NCI-H2029 (cell line): ENCODE measurements at regions not wholly inside any gene's neighbourhood (a gene's known extent, or its start where the extent isn't known, plus 50 kb on each side); places are given as distances from the start of the nearest gene placed in this dataset.
A peak's percentile ranks its signal among the peaks of the same experiment; 100 is the strongest.

ENCODE experiments used
- DNase-seq: peaks from one replicate; lab custom pipeline; 2025; lab: John Stamatoyannopoulos, UW

DNA sequence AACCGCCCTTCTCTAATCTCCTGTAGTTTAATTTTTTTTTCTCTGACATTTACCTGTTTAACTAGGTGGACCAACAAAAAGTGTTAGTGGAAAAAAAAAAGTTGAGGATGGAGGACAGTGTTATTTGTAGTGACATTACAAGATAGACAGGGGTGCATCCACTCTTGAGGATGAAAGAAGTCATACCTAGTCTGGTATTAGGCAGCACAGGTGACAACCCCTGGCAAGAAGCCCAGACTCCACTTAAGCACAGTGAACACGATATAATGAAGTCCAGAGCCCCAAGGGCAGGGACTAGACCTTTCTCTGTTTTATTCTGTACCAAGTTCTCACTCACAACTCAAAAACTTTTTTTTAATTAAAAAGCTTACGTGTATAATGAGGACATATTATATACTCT, 268.4 kb downstream of the GPR37 start:
- peak; percentile 83 for DNase-seq

DNA sequence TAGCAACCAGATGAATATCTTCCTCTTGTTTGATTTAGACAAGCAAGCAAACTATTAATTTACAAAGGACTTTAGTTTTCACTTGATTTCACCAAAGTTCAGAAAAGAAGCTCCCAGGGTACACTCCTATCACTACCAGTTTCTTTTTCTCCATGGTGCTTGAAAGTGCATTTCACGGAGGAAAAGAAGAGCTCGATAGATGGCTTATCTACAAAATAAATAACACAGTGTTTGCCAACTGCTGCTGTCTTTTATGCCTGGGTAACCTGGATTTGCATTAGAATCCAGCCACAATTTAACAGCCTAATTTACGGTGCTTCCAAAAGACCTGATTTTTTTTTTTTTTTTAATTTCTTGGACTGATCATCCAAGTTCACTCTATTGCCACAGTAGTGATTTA, 275.7 kb downstream of the GPR37 start:
- DNase-seq = peak; percentile 23

DNA sequence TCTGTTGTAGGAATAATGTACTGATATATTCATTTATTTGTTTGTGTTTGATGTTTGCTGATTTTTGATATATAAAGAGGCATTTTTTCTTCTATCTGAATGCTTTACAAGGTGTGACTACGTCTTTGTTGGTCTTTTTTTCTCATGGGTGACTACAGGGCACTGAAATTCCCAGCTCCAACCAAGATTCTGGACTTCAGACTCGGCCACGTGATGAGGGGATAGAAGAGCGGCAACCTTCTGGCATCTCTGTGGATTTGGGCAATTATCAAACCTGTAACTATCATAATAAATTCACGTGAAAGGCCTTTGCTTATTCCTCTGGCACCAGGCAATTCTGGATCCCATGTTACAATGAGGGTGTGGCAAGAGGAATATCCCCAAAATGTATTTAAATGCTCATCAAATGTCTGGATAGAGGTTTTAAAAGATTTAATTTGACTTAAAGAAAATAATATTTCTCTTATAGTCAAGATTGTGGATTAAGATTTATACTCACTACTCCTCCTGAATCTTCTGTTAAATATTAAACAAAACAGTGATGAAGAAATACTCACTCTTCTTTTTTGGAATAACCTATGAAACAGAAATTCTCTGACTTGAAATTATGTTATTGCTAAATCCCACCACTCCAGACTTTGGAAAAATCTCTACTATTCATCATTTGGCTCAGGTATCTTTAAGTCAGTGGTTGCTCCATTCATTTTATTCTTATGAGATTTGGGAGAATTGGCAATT, 276.3 kb downstream of the GPR37 start:
- no peak for DNase-seq

DNA sequence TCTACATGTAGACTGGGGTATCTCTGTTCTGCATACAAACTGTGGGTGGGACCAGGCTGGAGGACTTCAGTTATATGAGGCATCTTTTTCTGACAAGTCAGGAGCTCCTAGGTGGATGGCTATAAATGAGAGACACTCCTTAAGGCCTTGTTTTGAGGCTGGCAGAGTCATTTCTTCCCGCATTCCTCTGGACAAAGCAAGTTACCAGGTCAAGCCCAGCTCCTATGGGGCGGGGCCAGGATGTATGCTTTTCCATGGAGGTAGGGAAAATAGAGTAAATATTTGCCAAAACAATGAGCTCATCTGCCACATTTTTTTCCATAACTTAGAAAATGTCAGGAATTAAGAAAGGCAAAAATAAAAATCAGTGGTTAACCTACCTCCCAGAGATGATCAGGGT, 283.4 kb downstream of the GPR37 start:
- no peak for DNase-seq

DNA sequence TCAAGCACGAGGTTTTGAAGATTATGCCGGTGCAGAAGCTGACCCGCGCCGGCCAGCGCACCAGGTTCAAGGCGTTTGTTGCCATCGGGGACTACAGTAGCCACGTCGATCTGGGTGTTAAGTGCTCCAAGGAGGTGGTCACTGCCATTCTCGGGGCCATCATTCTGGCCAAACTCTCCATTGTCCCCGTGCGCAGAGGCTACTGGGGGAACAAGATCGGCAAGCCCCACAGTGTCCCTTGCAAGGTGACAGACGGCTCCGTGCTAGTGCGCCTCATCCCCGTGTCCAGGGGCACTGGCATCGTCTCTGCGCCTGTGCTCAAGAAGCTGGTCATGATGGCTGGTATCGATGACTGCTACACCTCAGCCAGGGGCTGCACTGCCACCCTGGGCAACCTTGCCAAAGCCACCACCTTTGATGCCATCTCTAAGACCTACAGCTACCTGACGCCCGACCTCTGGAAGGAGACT, 284.7 kb downstream of the GPR37 start:
- DNase-seq = no peak

DNA sequence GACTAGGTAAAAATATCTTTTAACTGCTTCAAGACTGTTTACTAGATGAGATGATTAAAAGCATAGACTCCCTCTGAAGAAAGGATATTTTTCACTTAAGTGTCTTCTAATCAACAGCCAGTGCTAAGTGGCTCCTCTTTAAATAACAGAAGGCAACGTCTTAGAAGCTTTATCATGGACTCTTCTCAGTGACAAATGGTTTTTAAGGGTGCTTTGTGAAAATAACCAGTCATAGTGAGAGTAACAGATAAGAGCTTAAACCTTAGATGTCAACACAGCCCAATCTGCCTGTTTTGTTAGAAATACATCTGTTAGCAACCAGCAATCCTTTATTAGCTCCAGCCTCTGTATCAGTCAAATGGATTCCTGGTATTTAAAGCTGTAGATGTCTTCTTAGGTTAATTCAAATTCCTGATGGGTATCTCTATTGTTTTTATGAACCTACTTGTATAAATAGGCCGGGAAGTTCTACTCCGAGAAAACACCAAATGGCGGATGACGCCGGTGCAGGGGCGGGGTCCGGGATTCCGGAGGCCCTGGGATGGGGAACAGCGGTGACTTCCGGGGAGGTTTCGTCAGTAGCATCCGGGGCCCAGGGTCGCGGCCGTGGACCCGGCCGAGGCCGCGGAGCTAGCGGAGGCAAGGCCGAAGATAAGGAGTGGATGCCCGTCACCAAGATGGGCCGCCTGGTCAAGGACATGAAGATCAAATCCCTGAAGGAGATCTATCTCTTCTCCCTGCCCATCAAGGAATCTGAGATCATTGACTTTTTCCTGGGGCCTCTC, 285.4 kb downstream of the GPR37 start:
- DNase-seq = no peak

DNA sequence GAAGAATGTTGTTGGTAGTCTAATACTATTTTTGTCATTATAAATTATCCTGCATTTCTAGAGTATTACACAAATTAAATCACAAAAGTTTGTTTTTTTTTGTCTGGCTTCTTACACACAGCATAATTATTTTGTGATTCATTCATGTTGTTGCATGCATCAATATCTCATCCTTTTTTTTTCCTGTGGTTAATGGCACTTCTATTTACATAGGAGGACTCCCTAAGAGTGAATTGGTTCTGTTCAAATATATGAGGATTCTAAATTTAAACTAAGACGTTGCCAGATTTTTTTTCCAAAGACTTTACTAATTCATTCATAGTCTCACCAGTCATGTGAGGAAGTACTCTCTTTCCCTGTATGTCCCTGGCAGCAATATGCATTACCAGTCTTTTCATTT, 303.3 kb downstream of the GPR37 start:
- no peak for DNase-seq

DNA sequence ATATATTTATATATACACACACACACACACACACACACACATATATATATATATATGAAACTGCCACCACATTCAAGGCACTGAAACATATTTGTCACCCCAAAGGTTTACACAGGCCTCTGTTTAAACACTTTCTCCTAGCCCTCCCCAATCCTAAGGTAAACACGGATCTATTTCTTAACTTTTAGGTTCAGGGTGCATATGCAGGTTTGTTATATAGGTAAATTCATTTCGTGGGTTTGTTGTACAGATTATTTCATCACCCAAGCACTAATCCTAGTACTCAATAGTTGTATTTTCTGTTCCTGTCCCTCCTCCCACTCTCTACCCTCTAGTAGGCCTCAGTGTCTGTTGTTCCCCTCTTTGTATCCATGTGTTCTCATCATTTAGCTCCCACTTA, 305.0 kb downstream of the GPR37 start:
- no peak for DNase-seq

DNA sequence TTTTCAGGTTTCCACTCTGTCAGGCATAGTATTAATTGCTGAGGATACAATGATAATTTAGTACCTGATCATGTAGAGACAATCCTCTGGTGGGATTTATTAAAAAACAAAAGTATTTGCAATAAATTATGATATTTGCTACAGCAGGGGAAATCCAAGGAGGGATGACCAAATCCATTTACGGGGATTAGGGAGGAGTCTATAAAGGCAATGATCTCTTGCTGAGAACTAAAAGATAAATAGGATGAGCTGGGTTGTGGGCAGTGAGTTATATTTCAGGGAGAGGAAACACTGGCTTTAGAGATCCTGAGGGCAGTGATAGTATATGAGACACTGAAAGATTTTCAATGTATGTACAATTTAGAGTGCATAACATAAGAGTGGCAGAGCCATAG, 305.5 kb downstream of the GPR37 start:
- no peak for DNase-seq

DNA sequence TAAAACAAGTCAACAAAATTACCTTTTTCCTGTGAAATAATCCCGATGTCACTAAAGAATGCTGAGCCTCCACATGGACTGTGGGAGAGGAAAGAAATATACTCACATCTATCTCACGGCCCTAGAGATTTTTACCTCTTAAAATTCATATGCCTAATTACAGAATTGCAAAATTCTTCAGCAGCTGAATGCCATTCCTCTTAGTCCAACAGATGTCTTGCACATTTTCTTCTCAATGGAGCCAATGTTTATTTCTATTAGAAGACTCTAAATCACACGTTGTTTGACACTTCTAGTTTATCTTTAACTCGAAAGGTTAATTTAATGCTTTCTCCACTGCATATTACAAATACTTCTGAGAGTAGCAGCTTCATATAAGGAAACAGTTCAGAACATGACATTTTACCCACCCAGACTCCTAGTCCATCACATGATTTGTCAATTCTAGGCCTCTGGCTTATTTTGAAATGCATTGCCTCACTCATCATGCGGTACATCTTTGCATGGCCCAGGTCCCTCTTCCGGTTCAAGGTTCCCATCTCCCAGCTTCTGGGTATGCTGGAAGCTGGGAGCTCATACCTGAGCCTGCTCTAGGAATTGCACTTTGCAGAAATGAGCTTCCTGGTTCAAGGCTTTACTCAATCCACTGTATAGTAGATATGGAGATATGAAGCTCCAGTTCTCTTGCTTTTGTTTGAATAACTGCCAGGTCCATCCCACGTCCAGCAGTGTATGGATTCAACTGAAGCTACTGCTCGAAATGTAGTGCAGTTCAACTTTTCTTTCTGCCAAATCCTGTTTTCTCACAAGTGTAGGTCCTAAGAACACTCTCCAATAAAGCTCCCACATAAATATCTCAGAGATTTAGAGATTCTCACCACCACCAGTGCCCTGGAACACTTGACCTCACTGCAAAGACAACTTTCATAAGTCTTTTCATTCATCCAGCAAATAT, 306.2 kb downstream of the GPR37 start:
- DNase-seq = no peak

DNA sequence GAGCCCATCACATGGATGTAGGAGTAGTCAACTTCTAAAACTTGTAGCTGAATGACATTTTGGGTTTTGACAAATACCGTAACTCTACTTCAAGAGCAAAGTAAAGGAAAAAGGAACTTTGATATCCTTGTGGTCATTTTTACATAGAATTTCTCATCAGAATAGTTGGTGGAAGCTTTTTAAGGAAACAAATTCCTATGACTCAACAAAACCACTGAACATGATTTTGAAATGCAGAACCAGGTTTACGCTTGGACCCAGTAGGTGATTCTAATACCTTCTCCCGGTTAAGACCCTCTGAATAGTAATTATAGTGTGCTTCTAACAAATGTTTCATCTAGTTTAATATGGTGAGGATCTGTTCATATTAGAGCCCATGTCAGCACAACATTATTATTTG, 307.8 kb downstream of the GPR37 start:
- no peak for DNase-seq

DNA sequence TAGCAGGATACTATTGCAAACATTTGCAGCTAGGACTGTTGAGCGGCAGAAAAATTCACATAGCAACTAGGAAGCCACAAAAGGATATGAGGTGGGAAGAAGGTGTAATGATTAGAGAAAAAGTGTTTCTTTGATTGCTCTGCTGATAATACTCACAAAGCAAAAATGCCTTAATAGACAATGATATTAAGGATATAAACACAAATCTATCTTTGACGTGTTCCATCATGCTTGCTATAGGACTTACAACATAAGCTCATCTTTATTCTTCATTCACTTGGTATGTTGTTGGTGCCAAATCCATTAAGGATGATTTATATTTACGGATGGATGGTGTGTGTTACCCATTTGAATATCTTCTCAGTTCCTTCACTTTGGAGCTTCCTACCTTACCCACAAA, 309.3 kb downstream of the GPR37 start:
- no peak for DNase-seq

DNA sequence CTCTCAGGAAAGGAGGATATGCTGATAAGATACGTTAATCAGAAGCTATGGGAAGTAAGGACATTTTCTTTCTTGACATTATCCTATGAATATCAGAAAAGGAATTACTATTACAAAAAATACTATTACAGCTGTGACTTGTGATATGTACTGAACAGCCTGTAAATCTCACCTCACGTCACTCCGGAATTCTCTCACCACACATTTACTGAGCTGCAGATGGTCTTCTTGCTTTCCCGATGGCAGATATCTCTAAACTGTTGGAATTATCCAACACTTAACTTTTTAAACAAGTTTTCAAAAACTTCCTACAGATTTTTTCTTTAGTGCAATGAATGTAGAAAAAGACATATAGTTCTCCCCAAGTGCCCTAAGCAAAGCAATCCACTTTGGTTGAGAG, 313.4 kb downstream of the GPR37 start:
- DNase-seq = no peak

DNA sequence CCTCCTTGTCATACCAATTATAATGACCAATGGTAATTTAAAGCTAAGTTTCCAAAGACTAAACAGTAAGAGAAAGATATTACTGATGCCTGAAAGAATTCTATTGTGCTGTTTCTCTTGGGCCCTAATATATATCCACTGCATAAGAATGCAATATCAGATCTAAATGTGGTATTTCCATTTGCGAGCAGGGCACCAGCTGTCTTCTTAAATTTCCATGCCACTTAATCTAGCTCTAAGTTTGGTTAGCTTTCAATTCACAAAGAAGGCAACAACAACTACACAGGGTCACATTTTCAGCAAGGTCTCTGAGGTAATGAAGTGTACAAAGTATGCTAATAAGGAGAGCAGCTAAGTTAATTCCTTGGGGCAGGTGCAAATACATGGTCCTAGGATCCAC, 315.7 kb downstream of the GPR37 start:
- DNase-seq = no peak

DNA sequence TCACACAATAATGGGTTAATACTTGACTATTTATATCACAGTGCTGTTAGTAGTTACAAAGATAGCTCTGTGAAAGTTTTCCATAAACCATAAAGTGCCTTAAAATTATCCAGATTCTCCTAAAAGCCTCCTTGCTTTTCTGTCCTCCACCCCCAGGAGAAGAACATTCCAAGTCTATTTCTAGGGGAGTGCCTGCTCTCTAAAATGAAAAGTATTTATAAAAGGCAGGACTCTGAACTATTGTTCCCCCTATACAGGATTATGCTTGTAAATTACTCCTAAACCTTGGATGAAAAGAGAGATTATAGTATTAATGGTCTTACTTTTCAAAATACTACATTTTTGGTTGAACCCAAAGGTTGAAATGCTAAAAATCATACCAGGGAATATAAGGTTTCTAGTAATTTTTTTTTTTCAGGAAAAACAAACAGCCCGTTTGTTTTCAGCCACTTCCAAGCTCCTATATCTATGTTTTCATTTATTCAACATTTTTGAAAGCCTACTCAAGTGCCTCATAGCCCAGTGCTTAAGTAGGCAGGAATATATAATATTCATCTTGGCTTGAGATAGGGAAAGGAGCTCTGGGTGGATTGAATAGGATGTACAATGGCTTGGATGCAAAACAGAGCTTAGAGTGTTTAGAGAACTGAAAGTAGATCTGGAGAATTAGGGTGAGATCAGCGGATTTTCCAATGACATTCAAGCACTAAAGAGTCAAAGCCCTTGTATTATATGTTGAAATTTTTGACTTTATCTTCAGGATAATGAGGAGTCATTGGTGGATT, 320.7 kb downstream of the GPR37 start:
- DNase-seq = no peak

DNA sequence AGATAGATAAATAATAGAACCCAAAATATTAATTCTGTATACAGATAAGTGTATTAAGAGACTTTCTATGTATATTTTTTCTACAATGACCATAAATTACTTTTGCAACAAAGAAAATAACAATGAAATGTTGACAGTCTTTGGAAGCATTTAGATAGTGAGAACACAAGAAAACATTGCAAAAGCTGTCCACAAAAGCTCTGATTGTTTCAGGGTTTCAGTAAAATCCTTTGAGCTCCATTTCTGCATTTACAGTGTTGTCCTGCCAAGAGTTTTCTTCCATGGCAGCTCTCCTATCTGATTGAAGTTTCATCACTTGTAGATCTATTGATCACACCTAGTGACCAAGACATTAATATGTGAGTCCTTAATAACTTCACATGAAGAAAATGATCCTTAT, 321.8 kb downstream of the GPR37 start:
- no peak for DNase-seq

DNA sequence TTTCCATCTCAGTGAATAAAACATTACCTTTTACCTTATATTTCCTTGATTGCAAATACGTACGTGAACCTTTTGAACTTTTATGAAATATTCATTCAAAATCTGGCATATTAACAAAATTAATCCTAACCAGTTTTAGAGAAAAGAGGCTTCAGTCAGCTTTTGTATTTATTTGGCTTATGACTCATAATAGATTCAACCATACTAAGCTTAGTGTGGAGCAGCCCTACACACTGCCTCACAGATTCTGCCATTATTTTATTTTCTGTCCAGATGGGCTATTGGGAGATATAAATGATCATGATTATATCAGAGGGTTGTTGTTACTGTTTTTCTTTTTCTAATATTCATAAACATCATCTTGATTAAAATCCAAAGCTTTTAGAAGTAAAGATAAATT, 325.5 kb downstream of the GPR37 start:
- no peak for DNase-seq

DNA sequence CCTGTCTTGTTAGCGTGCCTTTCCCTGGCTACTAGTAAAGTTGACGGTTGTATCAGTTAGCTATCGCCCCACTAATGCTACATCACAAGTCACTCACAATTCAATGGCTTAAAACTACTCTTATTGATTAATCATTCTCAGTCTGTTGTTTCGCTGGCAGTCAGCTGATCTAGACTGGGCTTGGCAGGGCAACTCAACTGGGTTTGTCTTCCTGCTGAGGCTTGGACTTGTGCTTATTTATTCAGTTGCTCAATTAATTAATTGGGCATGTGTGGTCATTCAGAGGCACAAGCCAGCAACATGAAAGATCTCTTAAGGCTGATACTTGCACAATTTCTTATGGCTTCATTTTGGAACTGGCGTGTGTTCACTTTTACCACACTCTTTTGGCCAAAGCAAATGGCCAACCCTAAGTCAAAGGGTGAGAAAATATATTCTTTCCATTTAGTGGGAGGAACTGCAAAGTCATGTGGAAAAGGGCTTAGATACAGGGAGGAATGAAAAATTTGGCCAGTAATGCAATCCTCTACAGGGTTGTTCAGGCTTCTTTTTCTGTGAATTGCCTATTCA, 333.5 kb downstream of the GPR37 start:
- DNase-seq = no peak

DNA sequence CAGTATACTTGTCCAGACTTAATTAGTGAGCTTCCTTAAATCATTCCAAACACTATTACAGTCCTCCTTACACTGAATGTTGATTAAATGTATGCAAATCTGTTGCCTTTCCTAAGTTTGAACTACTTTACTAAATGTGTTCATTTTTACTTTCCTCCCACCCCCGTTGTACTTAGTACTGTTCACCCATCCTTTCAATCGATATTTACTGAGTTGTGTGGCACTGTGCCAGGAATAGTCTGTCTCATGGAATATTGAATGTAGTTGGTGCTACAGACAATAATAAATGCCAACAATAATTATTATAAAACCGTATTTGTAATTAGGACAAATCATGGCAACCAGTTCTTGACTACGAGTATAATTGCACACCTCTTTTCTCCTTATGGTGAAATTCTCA, 335.7 kb downstream of the GPR37 start:
- DNase-seq = no peak

DNA sequence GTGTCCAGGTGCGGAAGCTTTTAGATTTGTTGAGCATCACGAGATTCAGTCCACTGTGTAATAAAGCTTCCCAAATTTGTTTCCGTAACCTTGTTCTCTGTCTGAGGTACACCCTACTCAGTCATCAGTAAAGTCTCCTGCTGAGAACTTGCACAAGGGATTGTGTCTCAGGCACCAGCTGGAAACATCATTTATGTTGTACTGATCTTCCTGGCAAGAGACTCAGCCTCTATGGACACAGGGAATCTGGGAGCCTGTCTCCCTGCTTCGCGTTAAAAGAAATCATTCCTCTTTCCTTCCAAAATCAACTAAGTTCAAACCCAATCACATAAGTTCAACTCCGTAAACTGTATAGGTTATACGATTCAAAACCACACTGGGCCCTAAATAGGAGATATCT, 336.8 kb downstream of the GPR37 start:
- DNase-seq = no peak

DNA sequence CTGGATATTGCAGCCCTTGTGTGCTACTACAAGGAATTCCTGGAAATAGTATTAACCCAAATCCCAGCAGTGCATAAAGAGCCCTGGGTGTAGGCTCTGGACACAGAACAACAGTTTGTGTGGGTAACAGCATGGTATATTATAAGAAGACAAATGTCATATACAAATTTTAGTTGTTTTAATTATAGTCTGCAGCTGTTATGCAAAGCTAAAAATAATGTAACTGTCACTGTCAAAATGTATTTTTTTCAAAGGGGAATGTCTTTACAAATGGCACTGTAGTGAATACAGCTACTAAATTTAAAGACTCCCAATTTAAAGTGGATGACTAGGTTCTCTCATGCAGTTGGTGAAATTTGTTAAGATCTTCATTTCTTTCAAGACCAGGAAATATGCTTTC, 339.0 kb downstream of the GPR37 start:
- DNase-seq = no peak
